IMR-90 (cell line): ENCODE measurements at regions not wholly inside any gene's neighbourhood (a gene's known extent, or its start where the extent isn't known, plus 50 kb on each side); places are given as distances from the start of the nearest gene placed in this dataset.
"Not testable (repeated sequence)": the region's sequence is repeated elsewhere in the genome, so short reads cannot be mapped to it uniquely, and the experiment has no call there.

Experiments
- ATAC-seq: fragments of 200-7000 bp; cut with Tn5 transposase; 2 replicates; pipeline ENCODE4 v1.9.1; 2020; ENCODE audit warnings: low read depth, mild to moderate bottlenecking, moderate library complexity
- BruUV-seq: library from RNA; stranded (reverse); fragments of 400-500 nt; replicated peaks from 2 replicates; lab custom pipeline; 2021; lab: Mats Ljungman, UMichigan
- CTCF ChIA-PET: fragments of 300-600 bp; formaldehyde crosslinking; extraction: SDS; loops from one replicate; lab custom pipeline; 2021; ENCODE audit warnings: antibody characterized with exemption; lab: Yijun Ruan, JAX
- POLR2A ChIA-PET: fragments of 300-600 bp; sonication (Branson Sonifier 250); formaldehyde crosslinking; loops from one replicate; lab custom pipeline; 2022; ENCODE audit warnings: antibody characterized with exemption; ENCODE audit not compliant: unreplicated experiment; lab: Charles Lee
- DNase-seq: peaks from one replicate; pipeline ENCODE4 v3.0.0; 2013
- H2AFZ ChIP-seq: replicated peaks from 2 replicates; pipeline ENCODE3; 2013; ENCODE audit warnings: low read length, mild to moderate bottlenecking; ENCODE audit not compliant: poor library complexity
- H2AK5ac ChIP-seq: 2 replicates; pipeline ENCODE4 v1.6.1; 2013; ENCODE audit warnings: low read depth, low read length, inconsistent platforms
- H2AK9ac ChIP-seq: replicated peaks from 2 replicates; pipeline ENCODE3; 2013; ENCODE audit warnings: mild to moderate bottlenecking, low read depth, low read length, moderate library complexity; ENCODE audit not compliant: poor library complexity
- H2BK120ac ChIP-seq: 2 replicates; pipeline ENCODE4 v1.6.1; 2013; ENCODE audit warnings: low read depth, low read length, inconsistent platforms
- H2BK15ac ChIP-seq: 3 replicates; pipeline ENCODE4 v1.6.1; 2013; ENCODE audit warnings: low read depth, low read length, inconsistent platforms
- H2BK20ac ChIP-seq: 2 replicates; pipeline ENCODE4 v1.6.1; 2013; ENCODE audit warnings: low read depth, mild to moderate bottlenecking, inconsistent platforms, low read length, moderate library complexity
- H2BK5ac ChIP-seq: 2 replicates; pipeline ENCODE4 v1.6.1; 2013; ENCODE audit warnings: mild to moderate bottlenecking, low read depth, low read length, inconsistent platforms; ENCODE audit not compliant: poor library complexity, severe bottlenecking
- H3K14ac ChIP-seq: replicated peaks from 2 replicates; pipeline ENCODE4 v1.6.1; 2013; ENCODE audit warnings: low read depth, low read length, inconsistent platforms
- H3K18ac ChIP-seq: 2 replicates; pipeline ENCODE4 v1.6.1; 2013; ENCODE audit warnings: low read depth, low read length, control low read depth
- H3K23ac ChIP-seq: 2 replicates; pipeline ENCODE4 v1.6.1; 2013; ENCODE audit warnings: low read depth, low read length, inconsistent platforms
- H3K27ac ChIP-seq: 2 replicates; pipeline ENCODE4 v1.5.1; 2013; ENCODE audit warnings: mild to moderate bottlenecking, control low read depth, low read length; ENCODE audit not compliant: insufficient read depth
- H3K27me3 ChIP-seq: 2 replicates; pipeline ENCODE4 v1.6.1; 2013; ENCODE audit warnings: low read length; ENCODE audit not compliant: control insufficient read depth, insufficient read depth
- H3K36me3 ChIP-seq: 2 replicates; pipeline ENCODE4 v1.6.1; 2013; ENCODE audit warnings: low read length, mixed read lengths; ENCODE audit not compliant: control insufficient read depth, insufficient read depth
- H3K4ac ChIP-seq: 2 replicates; pipeline ENCODE4 v1.6.1; 2013; ENCODE audit warnings: low read depth, low read length, inconsistent platforms
- H3K4me1 ChIP-seq: 2 replicates; pipeline ENCODE4 v1.6.1; 2013; ENCODE audit warnings: low read length, mixed read lengths; ENCODE audit not compliant: control insufficient read depth, insufficient read depth
- H3K4me2 ChIP-seq: 2 replicates; pipeline ENCODE4 v1.6.1; 2013; ENCODE audit warnings: low read depth, mild to moderate bottlenecking, control low read depth, low read length, moderate library complexity
- H3K4me3 ChIP-seq: 2 replicates; pipeline ENCODE4 v1.5.1; 2013; ENCODE audit warnings: low read depth, mild to moderate bottlenecking, control low read depth, low read length, moderate library complexity; ENCODE audit not compliant: insufficient read depth
- H3K56ac ChIP-seq: 2 replicates; pipeline ENCODE4 v1.6.1; 2013; ENCODE audit warnings: low read length, inconsistent platforms; ENCODE audit not compliant: insufficient read depth; ENCODE audit errors: extremely low read depth
- H3K79me1 ChIP-seq, 2 experiments: 2 replicates each; pipeline ENCODE4 v1.6.1; 2013; ENCODE audit warnings: low read length in 2 of 2, inconsistent platforms in 1 of 2, low read depth in 1 of 2
- H3K9ac ChIP-seq: 2 replicates; pipeline ENCODE4 v1.6.1; 2013; ENCODE audit warnings: low read depth, low read length, control low read depth
- H3K9me1 ChIP-seq: 2 replicates; pipeline ENCODE4 v1.6.1; 2013; ENCODE audit warnings: low read length, inconsistent platforms; ENCODE audit not compliant: insufficient read depth
- H3K9me3 ChIP-seq: 2 replicates; pipeline ENCODE4 v1.6.1; 2013; ENCODE audit warnings: low read length; ENCODE audit not compliant: control insufficient read depth, insufficient read depth
- H4K20me1 ChIP-seq: 2 replicates; pipeline ENCODE4 v1.6.1; 2013; ENCODE audit warnings: low read length, inconsistent platforms; ENCODE audit not compliant: insufficient read depth
- H4K5ac ChIP-seq: 2 replicates; pipeline ENCODE4 v1.6.1; 2013; ENCODE audit warnings: mild to moderate bottlenecking, low read depth, low read length, control low read depth
- H4K8ac ChIP-seq, 2 experiments: 2 replicates each; pipeline ENCODE4 v1.6.1; 2013; ENCODE audit warnings: low read depth in 2 of 2, low read length in 2 of 2, control low read depth in 1 of 2, inconsistent platforms in 1 of 2
- H4K91ac ChIP-seq: 2 replicates; pipeline ENCODE4 v1.6.1; 2013; ENCODE audit warnings: low read depth, low read length, inconsistent platforms; ENCODE audit not compliant: insufficient read depth
- WGBS, 2 experiments: methylation state at CpG; one replicate each; pipeline versions ENCODE4 v1.1.5 to v1.1.7; 2013; ENCODE audit warnings: missing lambda C conversion rate in 2 of 2; ENCODE audit not compliant: insufficient read length in 1 of 2; ENCODE audit errors: extremely low coverage in 2 of 2; 5-methylcytosine and 5-hydroxymethylcytosine counted together
- dilution Hi-C: fragments of 300-500 bp; cut with HindIII; formaldehyde crosslinking; loops from one replicate; pipeline ENCODE4 v1.14.3; 2018; ENCODE audit warnings: low sequenced_read_pairs; ENCODE audit not compliant: unreplicated experiment
- in situ Hi-C: fragments of 300-500 bp; cut with MboI; formaldehyde crosslinking; loops from 3 replicates; pipeline ENCODE4 v1.14.3; 2019; ENCODE audit warnings: low sequenced_read_pairs, inconsistent platforms, mixed read lengths
- intact Hi-C: fragments of 100-400 bp; cut with micrococcal nuclease; formaldehyde crosslinking; loops from 2 replicates; pipeline ENCODE4 v1.10.0; 2022

DNA sequence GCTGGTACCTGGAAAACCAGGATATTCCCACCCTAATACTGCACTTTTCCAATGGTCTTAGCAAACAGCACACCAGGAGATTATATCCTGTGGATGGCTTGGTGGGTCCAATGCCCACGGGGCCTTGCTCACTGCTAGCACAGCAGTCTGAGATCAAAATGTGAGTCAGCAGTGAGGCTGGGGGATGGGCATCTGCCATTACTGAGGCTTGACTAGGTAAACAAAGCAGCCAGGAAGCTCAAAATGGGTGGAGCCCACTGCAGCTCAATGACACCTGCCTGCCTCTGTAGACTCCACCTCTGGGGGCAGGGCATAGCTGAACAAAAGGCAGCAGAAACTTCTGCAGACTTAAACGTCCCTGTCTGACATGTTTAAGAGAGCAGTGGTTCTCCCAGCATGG is 285.9 kb upstream of the TRPM3 start:
- H3K4me2 ChIP-seq, H4K5ac ChIP-seq, H3K79me1 ChIP-seq, BruUV-seq, H3K27ac ChIP-seq, H2AFZ ChIP-seq, H4K8ac ChIP-seq, H3K36me3 ChIP-seq, H2AK9ac ChIP-seq, H4K20me1 ChIP-seq, H2AK5ac ChIP-seq, H3K27me3 ChIP-seq, H3K4ac ChIP-seq, intact Hi-C loops, H2BK15ac ChIP-seq, H3K4me3 ChIP-seq, CTCF ChIA-PET, H3K9me3 ChIP-seq, H3K4me1 ChIP-seq, H3K9ac ChIP-seq, H3K9me1 ChIP-seq, H3K18ac ChIP-seq, POLR2A ChIA-PET, H3K23ac ChIP-seq, in situ Hi-C loops, H2BK5ac ChIP-seq, H4K91ac ChIP-seq, H2BK20ac ChIP-seq, H2BK120ac ChIP-seq, H3K56ac ChIP-seq, ATAC-seq, DNase-seq, H3K14ac ChIP-seq, dilution Hi-C loops: not testable (repeated sequence)
- no CpG with 5 or more reads among the region's 2 CpGs for WGBS, 2 experiments
